ENCODE measurements at regions not wholly inside any gene's neighbourhood (a gene's known extent, or its start where the extent isn't known, plus 50 kb on each side); places are given as distances from the start of the nearest gene placed in this dataset.
"Not testable (repeated sequence)": the region's sequence is repeated elsewhere in the genome, so short reads cannot be mapped to it uniquely, and the experiment has no call there.

DNA sequence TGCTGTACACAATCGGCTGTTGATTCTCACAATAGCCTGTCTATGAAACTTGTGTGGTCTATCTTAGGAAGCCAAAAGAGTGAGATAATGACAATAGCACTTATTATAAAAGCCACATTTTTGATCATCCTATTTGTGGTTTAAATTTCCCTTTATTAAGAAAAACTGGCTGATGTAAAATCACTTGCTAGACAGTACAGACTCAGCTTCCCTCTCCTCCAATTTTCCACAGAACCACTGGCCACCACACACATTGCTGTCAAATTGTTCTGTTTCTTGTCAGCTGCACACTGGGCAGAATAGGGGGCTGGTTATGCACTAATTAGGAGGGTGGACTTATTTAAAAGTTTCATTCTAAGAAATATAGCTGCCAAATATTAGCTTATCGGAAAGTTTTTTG, 425.9 kb downstream of the EPHA3 start:
- DNase-seq: no peak

DNA sequence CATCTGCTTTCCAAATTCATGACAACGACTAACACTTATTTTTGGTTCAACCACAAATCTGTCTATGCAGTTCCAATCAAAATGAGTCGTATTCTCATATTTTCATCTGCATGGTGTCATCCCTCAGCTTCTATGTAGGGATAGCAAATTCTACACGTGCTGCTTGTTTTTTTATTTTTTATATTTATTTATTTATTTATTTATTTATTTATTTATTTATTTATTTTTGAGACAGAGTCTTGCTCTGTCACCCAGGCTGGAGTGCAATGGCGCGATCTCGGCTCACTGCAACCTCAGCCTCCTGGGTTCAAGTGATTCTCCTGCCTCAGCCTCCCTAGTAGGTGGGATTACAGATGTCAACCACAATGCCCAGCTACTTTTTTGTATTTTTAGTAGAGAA, 447.2 kb downstream of the EPHA3 start:
- not testable (repeated sequence) for DNase-seq

DNA sequence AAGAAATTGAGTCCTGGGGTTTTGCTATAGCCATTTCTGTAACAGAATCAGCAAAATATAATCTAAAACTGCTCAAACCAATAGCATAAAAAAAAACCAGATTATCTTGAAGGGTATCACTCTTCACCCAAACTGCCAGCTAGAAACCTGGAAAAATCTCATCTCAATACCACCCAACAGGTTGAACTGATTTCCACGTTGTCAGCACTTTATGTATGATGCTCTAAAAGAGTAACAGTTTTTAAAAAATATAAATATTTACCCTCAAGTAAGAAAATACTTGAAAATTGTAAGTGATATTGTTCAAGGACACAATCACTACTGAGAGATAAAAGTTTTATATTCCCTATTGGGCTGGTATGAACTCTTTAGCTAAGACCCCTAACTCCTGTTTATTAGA, 451.3 kb downstream of the EPHA3 start:
- DNase-seq: no peak

DNA sequence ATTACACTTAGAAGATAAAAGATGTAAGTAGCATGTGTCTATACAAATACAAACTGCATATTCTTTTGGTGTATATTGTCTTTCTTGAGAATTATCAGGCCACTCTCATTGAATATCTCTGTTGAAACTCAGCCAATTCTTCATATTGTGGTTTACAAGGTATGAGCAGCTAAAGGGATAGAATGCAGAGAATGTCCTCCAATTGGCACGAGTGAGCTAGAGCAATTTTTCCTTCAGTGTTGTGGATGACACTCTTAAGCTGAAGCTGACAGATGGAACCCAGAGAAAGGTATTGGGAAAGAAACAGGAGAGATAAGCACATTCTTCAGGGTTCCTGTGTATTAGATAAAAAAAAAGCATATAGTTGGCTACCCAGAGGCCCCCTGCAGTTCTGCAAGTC, 453.1 kb downstream of the EPHA3 start:
- DNase-seq: no peak

DNA sequence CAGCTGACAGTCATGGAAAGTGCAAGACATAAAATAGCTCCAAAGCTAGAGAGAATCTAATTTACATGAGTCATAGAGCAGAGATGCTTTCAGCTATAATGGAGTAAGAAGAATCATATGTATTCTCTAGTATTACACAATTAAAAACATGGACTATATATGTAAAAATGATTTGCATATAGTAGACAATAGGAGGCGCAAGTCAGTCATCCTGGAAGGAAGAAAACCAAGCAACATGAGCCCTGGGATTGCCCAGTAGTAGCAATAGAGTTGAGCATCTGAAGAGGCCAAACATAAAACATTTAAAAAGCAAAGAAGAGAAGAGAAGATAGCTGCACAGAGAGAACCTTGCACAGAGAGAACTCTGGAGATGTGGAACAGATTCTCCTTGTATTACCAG, 455.0 kb downstream of the EPHA3 start:
- DNase-seq: no peak

DNA sequence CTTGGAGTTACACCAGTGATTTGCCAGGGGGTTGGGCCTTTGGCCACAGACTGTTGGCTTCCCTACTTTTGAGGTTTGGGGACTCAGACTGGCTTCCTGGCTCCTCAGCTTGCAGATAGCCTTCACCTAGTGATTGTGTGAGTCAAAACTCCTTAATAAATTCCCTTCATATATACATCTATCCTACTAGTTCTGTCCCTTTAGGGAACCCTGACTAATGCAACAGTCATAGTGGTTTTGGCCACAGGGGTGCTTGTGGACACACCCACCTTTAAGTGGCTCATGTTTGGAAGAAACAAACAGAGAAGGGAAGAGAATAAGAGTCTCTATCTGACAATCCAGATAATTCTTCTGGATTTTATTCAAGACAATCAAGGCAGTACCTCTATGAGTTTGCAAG, 457.7 kb downstream of the EPHA3 start:
- no peak for DNase-seq

DNA sequence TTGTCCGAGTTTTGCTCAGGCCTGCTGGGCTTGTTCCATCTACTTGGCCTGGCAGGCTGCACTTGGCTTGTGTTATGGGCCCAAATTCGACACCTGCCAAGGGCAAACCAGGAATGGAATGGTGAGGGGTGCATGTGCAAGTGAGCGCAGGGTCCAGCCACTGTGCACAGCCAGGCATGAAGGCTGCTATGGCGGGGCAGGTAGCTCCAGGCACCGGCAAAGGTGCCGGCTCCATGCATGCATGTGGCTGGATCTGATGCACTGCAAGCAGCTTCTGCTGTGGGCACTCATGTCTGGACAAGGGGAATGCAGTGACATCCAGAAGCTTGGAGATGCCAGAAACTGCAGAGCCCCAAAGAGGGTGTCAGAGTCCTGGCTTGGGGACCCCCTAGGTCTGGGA, 463.0 kb downstream of the EPHA3 start:
- DNase-seq: no peak

DNA sequence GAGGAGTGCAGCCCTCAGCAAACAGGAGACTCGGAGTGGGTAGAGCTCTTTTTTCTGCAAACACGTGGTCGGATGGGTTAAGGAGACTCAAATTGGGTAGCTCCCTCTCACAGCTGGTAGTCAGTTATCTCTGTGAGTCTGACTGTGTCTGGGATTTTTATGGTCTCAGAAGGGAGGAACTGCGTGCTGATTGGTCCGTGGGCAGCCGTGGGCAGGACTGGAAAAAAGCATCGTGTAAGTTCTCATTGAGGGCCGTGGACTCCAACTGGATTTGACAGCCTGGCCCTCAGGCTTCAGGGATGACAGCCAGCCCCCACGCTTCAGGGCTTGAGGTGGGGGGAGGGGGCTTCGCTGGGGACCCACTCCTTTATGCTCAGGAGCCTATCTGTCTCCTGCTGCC, 463.9 kb downstream of the EPHA3 start:
- DNase-seq: no peak

DNA sequence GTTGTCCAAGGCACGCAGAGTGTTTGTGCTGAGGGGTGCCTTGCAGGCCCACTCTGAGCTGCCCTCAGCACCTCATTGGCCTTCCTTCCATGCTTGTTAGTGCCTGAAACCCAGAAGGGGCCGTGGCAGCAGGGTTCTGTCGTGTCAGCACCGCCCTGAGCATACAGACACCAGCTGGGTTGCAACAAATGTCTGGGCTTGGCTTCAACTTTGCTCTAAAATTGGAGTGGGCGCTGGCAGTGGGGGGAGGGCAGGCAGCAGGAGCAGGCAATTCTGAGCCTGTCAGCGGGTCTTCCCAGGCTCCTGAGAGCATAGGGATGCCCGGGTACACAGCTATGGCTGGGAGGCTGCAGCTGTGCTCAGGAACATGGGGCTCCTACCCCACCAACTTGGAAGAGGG, 464.3 kb downstream of the EPHA3 start:
- DNase-seq: no peak

DNA sequence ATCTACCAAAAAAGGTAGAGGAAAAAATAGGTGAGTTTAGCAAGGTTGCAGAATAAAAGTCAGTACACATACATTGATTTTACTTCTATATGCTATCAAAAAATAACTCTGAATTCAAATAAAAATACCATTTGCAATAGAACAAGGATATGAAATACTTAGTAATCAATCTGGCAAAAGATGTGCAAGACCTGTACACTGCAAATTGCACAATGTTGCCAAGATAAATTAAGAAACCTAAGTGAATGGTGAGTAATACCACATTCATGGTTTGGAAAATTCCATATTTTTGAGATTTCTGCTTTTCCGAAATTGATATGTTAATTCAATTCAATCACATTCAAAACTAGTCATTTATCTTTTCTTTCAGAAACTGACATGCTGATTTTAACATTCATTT, 464.8 kb downstream of the EPHA3 start:
- no peak for DNase-seq

DNA sequence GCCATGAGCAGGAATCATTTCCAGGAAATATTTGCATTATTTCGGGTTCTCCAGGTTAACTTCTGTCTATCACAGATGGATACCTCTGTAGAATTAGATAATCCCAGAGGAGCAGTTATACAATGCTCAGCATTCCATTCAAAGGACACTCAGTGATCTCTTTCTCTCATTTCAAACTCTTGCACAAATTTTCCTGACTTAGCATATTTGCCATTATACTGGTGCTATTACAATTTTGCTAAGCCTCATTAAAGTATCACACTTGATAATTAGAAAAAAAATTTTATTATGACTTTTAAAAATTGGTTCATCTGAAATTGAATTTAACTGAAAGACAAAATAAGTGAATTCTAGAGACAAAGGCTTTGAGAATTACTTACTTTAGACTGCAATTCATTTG, 469.0 kb downstream of the EPHA3 start:
- DNase-seq: no peak

DNA sequence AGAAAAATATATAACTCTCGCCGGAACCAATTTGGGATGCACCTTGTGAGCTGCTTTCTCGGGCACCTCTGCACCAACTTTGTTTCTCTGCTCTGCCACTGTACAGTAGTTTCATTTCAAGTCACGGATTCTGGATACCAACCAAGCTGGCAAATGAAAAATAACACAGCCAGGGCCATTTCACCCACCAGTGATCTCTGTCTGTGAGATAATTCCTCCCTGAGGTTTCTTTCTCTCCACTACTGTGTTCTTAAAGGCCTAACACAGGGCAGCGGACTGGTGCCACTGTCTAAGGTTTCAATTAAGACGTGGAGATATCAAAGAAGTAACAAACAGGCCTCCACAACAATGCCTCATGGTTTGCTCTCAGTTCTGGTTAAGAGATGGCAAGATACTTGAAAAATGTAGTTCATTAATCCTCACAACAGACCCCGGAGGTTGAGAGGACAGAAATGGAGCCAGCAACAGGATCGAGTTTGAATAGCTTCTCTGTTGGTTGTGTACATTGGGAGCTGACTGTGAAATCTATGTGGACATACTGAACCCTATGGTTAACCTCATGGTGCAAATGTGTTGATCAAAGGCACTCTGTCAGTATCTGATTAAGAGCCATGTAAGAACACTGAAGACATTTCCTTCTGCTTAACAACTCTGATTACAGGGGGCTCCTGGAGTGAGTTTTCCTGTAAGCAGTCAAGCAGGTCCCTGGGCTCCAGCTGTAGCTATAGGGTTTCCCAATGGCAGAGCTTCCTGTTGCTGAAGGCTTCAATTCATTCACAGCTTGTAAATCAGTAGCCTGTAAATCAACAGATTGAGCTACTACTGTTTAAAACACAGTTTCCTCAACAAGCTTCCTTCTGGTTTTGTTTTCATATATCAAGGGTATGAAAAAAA, 470.5 kb downstream of the EPHA3 start:
- DNase-seq: no peak

DNA sequence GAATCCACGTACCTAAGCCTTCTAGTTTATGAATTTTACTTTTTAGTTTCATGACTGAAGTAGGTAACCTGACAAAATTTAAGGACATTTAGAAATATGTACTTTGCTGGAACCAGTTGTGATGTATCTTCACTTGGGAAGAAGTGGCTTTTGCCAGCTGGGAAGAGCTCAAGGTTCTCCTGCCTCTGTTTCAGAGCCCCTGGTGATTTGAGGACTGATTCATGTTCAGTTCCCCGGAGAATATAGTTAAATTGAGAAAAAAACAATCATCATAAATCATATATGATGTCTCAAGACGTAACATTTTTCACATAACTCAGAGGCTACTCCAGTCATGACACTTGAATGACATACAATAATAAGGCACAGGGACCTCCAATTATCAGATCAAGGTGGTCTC, 473.4 kb downstream of the EPHA3 start:
- DNase-seq: no peak

DNA sequence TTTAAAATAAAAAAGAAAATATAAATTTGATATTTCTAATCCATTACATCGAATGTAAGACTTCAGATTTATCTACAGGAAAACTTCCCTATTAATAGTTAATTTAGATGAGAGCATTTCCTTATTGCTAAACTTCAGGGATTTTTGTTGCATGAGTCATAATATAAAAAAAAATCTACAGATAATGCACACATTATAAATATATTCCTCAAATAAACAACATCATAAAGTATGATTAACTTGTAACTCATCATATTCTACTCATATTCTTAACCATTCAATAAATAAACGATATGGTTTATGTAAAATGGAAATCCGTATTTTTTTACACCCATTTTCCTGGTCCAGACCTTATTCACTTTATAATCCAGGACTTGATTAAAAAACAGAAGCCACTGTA, 477.0 kb downstream of the EPHA3 start:
- no peak for DNase-seq

DNA sequence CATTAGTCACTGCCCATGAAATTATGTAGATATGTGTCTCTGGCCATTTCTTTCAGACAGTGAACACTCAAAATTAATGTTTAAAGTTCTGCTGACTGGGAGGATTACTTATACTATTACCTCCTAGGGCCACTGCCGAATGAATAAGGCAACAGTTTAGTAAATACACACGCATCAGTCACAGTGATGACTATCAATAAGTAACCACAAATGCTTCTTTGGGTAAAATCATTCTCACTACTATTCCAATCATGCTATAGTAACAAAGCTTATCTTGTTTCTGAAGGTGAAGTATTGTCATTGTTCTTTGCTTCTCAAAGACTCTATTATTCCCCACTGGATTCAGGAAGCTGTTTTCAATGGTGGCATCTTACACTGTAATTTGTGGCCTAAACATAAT, 478.8 kb downstream of the EPHA3 start:
- DNase-seq: no peak

DNA sequence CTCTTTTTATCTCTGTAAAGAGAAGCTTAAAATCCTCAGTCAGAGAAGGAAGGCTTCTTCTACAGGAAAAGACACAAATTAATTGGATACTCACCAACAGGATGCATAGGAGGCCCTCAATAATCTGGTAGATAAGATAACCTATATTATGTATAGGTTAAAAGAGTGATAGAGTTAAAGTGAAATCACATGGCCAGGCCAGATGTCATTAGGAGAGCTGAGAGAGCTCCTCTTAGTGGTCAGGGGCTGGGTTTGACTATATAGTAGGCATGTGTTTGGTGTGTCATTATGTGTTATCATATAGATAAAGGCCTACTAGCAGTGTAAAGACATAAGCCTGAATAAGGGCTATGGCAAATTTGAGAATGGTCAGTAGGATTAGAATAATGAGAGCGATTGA, 479.3 kb downstream of the EPHA3 start:
- DNase-seq: no peak

DNA sequence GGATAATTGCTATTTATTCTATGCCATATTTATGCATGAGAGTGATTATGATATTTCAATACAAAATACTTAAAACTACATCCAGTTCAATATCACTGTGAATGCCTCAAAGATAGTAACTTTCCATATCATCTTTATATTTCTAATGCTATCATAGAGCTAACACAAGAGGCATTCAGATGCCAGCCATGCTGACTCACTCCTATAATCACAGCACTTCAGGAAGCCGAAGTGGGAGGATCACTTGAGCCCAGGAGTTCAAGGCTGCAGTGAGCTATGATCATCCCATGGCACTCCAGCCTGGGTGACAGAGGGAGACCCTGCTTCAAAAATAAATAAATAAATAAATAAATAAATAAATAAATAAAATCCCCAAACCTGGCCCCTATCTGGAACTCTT, 498.7 kb downstream of the EPHA3 start:
- no peak for DNase-seq

DNA sequence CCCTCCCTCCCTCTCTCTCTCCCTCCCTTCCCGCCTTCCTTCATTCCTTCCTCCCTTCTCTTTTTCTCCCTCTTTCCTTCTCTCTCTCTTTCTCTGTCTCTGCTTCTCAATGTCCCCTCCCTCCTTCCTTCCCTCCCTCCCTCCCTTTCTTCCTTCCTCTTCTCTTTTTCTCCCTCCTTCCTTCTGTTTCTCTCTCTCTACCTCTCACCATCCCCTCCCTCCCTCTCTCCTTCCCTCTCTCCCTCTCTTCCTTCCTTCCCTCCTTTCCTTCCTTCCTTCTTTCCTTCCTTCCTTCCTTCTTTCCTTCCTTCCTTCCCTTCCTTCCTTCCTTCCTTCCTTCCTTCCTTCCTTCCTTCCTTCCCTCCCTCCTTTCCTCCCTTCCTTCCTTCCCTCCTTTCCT, 504.6 kb downstream of the EPHA3 start:
- DNase-seq: no peak

DNA sequence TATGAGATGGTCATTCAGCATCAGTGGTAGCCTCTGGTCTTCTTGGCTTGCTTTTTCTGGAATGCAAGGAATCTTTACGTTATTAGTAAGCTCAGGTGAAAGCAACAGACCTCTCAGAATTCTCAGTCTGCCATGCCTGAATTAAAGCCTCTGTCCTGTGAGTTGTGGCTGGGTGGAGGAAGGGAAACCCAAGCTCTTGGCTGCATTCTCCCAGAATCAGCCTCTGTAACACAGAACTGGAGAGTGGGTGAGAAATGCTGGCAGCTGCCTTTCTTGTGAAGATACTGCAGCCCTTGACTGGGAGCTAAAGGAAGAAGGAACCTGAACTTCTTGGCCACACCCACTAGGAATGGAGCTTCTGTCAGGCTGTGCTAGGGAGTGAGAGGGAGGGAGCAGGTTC, 505.8 kb downstream of the EPHA3 start:
- DNase-seq: no peak

DNA sequence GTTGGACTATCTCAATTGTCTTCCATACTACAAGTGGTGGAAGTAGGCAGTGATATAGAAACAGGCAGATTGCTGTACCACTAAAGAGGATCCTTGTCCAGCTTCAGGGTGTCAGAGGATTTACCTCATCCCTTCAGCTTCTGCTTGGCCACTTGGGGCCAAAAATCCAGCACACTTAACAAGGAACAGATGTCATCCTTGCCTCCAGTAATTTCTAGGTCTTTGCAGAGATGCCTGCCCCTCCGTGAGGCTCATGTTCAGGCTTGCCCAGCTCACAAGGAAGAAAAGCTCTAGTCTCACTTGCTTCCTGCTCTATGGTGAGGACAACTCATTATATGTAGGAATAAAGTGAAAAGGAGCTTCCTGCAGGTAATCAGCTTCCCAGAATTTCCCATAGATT, 510.3 kb downstream of the EPHA3 start:
- no peak for DNase-seq

DNA sequence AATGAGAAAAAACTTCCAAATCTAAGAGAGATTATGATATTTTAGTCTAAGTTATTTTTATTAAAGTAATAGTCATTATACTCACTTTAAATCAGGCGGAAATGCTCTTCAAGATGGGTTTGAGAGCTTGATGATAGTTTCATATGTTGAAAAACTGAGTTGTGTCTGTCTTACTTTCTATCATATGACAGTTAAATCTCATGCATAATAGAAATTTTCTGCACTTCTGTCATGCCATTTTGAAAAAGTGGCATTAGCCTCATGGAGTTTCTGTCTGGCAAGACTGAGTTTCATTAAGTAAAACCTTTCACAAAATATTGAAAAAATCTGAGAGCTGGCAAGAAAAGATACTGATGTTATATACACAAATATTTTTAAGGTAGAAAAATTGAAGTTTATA, 511.8 kb downstream of the EPHA3 start:
- no peak for DNase-seq

DNA sequence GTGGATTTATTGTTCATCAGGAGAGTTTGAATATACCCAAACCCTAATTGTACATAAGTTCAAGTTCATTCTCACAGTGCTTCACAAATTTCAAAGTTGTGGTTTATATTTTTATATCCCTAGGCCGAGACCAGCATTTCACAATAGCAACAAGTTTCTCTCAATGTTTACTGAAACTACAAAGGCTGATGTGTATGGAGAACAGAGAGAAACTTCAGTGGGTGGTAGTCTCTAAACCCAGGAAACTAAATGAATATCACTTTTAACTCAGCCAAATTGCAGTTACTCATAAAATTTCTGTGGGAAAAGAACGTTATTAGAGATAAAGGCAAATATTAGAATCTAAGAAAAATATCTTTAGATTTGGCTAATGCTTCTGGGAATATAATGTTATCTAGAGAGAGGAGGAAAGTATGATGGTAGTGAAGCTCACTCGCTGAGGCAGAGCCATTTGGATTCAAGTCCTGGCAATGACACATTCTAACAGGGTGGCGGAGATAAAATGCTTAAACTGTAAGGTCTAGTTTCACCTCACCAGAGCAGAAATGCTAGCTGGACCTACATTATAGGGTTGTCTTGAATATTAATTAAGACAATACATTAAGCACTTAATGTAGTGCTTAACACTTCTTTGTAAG, 514.8 kb downstream of the EPHA3 start:
- DNase-seq: no peak

DNA sequence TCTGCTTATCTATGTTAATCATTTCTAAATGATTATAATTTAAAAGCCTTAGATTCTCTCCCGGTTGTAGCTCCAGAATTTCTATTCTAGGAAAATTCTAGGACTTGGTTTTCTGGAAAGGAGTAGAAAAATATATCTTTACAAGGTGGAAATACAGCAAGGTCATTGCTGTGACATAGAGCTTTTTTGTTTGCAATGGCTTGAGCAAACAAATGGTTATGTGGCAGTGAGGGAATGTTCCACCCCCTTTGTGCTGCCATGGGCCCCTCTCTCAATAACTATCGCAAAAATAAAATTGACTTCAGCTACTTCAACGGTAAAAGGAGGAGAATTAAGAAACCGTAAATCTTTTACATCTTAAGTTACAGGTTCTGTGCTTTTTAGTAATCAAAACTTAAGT, 517.1 kb downstream of the EPHA3 start:
- no peak for DNase-seq

DNA sequence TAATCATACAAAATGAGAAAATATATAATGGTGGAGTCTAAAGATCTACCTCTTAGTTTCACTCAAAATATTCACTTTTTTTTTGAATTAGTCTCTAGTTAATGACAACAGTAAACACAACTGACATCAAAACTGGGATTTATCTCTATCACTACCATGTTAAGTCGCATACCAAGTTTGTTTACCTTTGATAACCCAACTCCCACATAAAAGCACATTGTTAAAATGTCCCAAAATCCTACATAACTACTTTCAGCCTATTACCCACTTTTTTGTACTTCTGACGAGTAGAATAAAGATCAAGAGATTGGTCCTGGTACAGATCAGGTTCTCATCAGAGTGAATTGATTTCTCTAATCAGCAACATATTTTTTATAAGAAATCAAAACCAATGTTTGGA, 518.5 kb downstream of the EPHA3 start:
- no peak for DNase-seq
